ENCODE measurements at regions not wholly inside any gene's neighbourhood (a gene's known extent, or its start where the extent isn't known, plus 50 kb on each side); places are given as distances from the start of the nearest gene placed in this dataset.

DNA sequence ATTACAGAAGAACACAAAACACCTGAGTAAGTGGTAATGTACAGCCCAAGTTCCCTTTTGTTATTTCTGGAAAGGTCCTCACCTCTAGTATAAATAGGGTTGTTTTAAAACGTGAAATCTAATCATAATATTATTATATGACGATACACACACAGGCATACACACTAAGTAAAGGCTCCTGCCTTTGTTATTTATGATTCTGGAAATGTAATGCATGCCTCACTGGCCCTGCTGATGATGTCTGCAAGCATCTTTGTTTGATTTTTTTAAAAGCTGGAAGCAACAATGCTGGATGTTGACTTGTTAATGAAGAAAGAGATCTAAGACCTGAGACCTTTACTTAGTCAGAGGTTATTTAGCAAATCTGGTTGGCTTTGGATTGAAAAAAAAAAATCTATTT lies 307.4 kb upstream of the SORCS1 start:
- H4K20me1 ChIP-seq, result no peaks in the 10 kb centered on the region
- H3K9me3 ChIP-seq, result no peaks in the 10 kb centered on the region
- no peak for TF ChIP-seq Cebpa-rat (IDR thresholded peaks at IDR 0.05)
- no peak overlapping the region for H3K4me2 ChIP-seq
- no peak overlapping the region for H3K9ac ChIP-seq
- H3K36me3 ChIP-seq, result no peaks in the 10 kb centered on the region
- H3K4me1 ChIP-seq, result no peaks in the 10 kb centered on the region
- H3K4me3 ChIP-seq, result no peak overlapping the region
- no peaks in the 10 kb centered on the region for H3K27me3 ChIP-seq
- no peak overlapping the region for H3K27ac ChIP-seq

DNA sequence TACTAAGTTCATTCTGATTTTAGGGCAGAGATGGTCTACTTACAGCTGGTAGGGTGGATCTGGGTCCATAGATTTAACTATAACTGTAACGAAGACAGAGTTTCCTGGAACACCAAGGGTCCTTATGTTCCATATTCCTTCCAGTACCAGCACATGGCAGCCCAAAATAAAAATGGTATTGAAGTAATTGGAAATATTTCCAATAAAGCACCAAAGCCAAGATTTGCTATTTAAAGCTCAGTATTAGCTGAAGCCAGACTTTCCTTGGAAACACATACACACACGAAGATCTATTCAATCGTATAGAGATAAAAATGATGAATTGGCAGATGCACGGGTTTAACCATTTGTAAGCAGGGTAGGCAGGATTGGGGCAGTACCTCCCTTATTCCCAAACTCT lies 289.1 kb upstream of the SORCS1 start:
- Histone ChIP-seq H3K27ac (no peak overlapping the region), H3K9ac (no peak overlapping the region), H3K4me1 (peaks cover 11% of the 10 kb centered on the region), H3K4me3 (no peak overlapping the region), H4K20me1 (no peaks in the 10 kb centered on the region), H3K27me3 (no peaks in the 10 kb centered on the region), H3K4me2 (no peak overlapping the region), H3K36me3 (no peaks in the 10 kb centered on the region), H3K9me3 (no peaks in the 10 kb centered on the region)
- no peak for TF ChIP-seq Cebpa-rat (IDR thresholded peaks at IDR 0.05)

DNA sequence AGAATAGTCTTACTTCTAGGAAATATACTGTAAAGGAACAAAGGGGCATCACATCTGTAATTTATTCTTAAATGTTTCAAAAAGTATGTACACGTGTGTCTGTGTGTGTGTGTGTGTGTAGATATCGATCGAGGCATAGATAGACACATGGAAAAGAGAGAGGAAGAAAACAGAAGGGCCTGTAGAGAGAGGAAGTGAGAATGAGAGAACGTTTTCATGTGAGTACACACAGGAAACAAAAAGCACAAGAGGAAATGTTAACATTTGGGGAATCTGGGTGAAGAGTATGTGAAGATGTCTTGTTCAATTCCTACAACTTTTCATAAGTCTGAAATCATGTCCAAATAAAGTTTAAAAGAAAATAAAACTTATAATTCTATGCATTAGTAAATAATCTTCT lies 286.5 kb upstream of the SORCS1 start:
- Histone ChIP-seq H3K9ac (no peak overlapping the region), H3K4me3 (no peak overlapping the region), H4K20me1 (no peaks in the 10 kb centered on the region), H3K4me1 (peaks cover 11% of the 10 kb centered on the region), H3K9me3 (no peaks in the 10 kb centered on the region), H3K27ac (no peak overlapping the region), H3K4me2 (peak overlapping the region; percentile 37), H3K27me3 (no peaks in the 10 kb centered on the region), H3K36me3 (no peaks in the 10 kb centered on the region)
- TF ChIP-seq Cebpa-rat (IDR thresholded peaks at IDR 0.05), result no peak

DNA sequence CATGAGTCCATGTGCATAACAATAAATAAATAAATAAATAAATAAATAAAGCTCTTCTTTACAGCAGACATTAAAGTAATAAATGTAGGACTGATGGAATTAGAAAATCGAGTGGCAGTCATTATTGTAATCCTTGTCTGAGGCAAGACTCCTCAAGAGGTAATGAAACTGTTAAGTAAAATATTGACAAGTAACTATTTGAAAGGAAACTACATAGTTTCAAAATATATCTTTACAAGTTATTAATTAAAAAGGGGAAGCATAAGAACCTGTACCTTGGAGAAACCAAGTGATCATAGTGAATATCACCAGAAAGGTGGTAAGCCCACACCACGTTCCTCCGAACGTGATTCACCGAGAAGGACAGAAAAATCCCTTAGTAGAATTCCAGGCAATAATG lies 285.6 kb upstream of the SORCS1 start:
- no peak overlapping the region for H3K4me3 ChIP-seq
- TF ChIP-seq Cebpa-rat (IDR thresholded peaks at IDR 0.05), result no peak
- H3K4me2 ChIP-seq, result no peak overlapping the region
- H3K36me3 ChIP-seq, result no peaks in the 10 kb centered on the region
- H4K20me1 ChIP-seq, result no peaks in the 10 kb centered on the region
- H3K4me1 ChIP-seq, result peaks cover 11% of the 10 kb centered on the region
- H3K9me3 ChIP-seq, result no peaks in the 10 kb centered on the region
- no peak overlapping the region for H3K27ac ChIP-seq
- H3K9ac ChIP-seq, result no peak overlapping the region
- no peaks in the 10 kb centered on the region for H3K27me3 ChIP-seq

DNA sequence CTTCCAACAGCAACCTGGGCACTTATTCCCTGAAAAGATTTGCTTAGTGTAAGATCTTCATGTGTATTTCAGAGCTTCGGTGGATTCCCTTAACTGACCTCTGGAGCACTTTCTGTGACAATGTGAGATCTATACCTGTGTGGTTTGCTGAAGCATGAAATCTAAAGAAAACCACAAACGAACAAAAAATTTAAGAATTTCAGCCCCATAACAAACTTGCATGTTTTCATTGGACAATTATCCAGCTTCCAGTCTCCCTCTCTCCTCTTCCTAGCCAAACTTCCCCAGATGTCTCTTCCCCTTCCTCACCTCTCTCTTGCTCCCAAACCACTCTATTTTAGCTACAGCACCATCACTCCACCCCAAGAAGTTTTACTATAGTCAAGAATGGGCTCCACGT lies 279.9 kb upstream of the SORCS1 start:
- no peaks in the 10 kb centered on the region for H3K36me3 ChIP-seq
- H3K4me2 ChIP-seq, result no peak overlapping the region
- no peak for TF ChIP-seq Cebpa-rat (IDR thresholded peaks at IDR 0.05)
- H4K20me1 ChIP-seq, result no peaks in the 10 kb centered on the region
- no peak overlapping the region for H3K9ac ChIP-seq
- H3K4me1 ChIP-seq, result no peaks in the 10 kb centered on the region
- H3K4me3 ChIP-seq, result no peak overlapping the region
- no peaks in the 10 kb centered on the region for H3K27me3 ChIP-seq
- H3K9me3 ChIP-seq, result no peaks in the 10 kb centered on the region
- no peak overlapping the region for H3K27ac ChIP-seq

DNA sequence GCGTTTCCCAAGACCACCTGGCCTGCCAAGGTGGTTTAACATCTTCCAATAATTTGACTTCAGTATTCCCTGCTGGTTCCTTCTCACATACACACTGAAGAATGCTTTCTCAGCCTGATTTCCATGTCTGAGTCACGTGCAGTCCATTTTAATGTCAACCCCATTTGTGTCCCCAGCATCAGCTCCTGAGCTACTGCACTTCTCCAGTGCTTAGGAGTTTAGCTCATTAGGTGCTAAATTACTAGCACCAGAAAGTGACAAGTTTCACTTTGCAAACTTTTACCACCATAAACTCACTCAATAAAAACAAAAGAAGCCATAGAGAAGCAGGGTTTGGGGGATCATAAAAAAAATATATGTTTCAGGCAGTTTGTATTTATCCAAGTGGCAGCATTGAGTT lies 279.3 kb upstream of the SORCS1 start:
- H3K4me1 ChIP-seq, result no peaks in the 10 kb centered on the region
- no peaks in the 10 kb centered on the region for H4K20me1 ChIP-seq
- H3K4me3 ChIP-seq, result no peak overlapping the region
- TF ChIP-seq Cebpa-rat (IDR thresholded peaks at IDR 0.05), result no peak
- H3K27ac ChIP-seq, result no peak overlapping the region
- H3K36me3 ChIP-seq, result no peaks in the 10 kb centered on the region
- no peak overlapping the region for H3K9ac ChIP-seq
- no peaks in the 10 kb centered on the region for H3K27me3 ChIP-seq
- no peaks in the 10 kb centered on the region for H3K9me3 ChIP-seq
- no peak overlapping the region for H3K4me2 ChIP-seq

DNA sequence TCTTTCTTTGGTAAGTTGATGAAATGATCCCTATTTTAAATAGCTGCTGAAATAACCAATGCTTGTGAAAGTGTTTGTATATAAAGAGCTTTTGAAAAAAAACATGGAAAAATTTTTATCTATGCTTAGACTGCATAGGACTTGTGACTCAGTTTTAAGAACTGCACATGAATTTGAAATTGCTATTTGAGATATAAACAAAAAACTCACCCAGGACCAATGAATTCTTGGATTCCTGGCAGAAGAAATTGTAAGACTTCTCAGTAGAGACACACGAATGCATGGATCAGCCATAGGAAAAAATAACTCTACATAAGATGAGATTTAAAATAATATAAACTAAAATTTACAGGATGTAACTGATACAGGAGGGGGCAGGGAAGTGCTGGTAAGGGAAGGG lies 278.8 kb upstream of the SORCS1 start:
- no peak overlapping the region for H3K4me2 ChIP-seq
- H3K4me3 ChIP-seq, result no peak overlapping the region

DNA sequence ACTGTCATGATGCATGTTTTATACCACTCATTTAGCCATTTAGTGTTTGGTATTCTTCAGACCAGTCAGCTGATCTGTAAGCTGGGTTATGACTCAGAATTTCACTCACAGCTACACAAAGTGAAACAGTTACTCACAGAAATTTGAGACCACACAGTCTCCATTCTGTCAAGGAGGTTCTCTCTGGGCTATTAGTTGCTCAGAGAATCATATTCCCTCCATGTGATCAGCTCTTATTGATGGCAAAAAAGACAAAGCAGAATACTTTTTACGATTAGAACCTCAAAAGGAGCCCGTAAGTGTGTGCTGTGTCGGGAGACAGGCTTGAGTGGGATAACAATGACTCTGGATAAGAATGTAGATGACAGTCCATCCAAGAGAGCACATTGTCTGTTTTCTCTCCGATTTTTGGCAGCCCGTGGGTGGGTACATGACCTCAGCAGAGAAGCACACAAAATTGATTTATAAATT lies 277.6 kb upstream of the SORCS1 start:
- Histone ChIP-seq H3K4me2 (no peak overlapping the region), H3K27me3 (no peaks in the 10 kb centered on the region)

More for the DNA sequence above, 278.8 kb upstream of the SORCS1 start:
- no peak for TF ChIP-seq Cebpa-rat (IDR thresholded peaks at IDR 0.05)
- H3K4me1 ChIP-seq, result no peaks in the 10 kb centered on the region
- no peaks in the 10 kb centered on the region for H3K36me3 ChIP-seq
- H3K9me3 ChIP-seq, result no peaks in the 10 kb centered on the region
- no peak overlapping the region for H3K9ac ChIP-seq
- H3K27ac ChIP-seq, result no peak overlapping the region
- H3K27me3 ChIP-seq, result no peaks in the 10 kb centered on the region
- no peaks in the 10 kb centered on the region for H4K20me1 ChIP-seq

DNA sequence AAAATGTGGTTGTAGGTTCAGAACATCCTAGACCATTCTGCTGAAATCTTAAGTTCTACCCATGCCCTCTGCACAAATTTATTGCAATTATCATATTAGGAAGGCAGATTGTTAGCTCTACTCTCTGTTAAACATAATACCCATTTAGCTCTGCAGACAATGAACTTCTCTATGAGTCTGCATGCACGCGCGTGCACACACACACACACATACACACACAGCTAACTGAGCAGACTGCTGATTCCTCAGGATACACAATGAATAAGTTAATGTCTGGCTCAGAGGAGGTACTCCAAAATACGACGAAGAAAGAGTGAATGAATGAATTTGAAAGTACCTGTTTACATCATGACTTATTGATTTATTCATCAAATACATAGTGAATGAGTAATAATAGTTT lies 276.2 kb upstream of the SORCS1 start:
- Histone ChIP-seq H3K4me3 (no peak overlapping the region), H3K27ac (no peak overlapping the region), H3K9ac (no peak overlapping the region), H3K4me2 (no peak overlapping the region), H3K4me1 (no peaks in the 10 kb centered on the region), H4K20me1 (no peaks in the 10 kb centered on the region), H3K27me3 (no peaks in the 10 kb centered on the region), H3K9me3 (no peaks in the 10 kb centered on the region), H3K36me3 (no peaks in the 10 kb centered on the region)
- TF ChIP-seq Cebpa-rat (IDR thresholded peaks at IDR 0.05), result no peak

More for the DNA sequence above, 277.6 kb upstream of the SORCS1 start:
- no peaks in the 10 kb centered on the region for H4K20me1 ChIP-seq
- no peak overlapping the region for H3K27ac ChIP-seq
- H3K36me3 ChIP-seq, result no peaks in the 10 kb centered on the region
- no peak for TF ChIP-seq Cebpa-rat (IDR thresholded peaks at IDR 0.05)
- no peaks in the 10 kb centered on the region for H3K4me1 ChIP-seq
- no peak overlapping the region for H3K4me3 ChIP-seq
- no peaks in the 10 kb centered on the region for H3K9me3 ChIP-seq
- H3K9ac ChIP-seq, result no peak overlapping the region

DNA sequence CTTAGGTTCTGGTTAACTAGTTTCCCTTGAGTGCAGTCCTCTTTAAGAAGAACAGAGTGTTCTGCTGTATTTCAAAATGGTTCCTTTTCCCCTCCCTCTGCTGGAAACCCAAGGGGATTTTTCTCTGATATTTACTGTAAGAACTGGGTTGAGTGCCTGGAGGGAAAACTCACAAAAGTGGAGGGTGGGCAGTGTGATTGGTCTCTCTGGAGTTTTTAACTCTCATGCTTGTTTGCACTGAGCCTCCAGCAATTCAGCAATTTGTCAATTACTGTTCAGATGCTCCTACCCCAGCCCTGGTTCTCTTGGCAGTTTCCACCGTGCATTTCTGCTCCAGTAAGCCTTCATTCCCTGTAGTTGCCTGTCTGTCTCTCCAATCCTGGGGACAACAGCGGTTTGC lies 273.4 kb upstream of the SORCS1 start:
- TF ChIP-seq Cebpa-rat (IDR thresholded peaks at IDR 0.05), result no peak
- no peak overlapping the region for H3K27ac ChIP-seq
- H3K36me3 ChIP-seq, result no peaks in the 10 kb centered on the region
- no peaks in the 10 kb centered on the region for H3K9me3 ChIP-seq
- H3K9ac ChIP-seq, result no peak overlapping the region
- no peaks in the 10 kb centered on the region for H4K20me1 ChIP-seq
- H3K4me3 ChIP-seq, result no peak overlapping the region
- H3K4me2 ChIP-seq, result no peak overlapping the region
- no peaks in the 10 kb centered on the region for H3K27me3 ChIP-seq
- H3K4me1 ChIP-seq, result no peaks in the 10 kb centered on the region

DNA sequence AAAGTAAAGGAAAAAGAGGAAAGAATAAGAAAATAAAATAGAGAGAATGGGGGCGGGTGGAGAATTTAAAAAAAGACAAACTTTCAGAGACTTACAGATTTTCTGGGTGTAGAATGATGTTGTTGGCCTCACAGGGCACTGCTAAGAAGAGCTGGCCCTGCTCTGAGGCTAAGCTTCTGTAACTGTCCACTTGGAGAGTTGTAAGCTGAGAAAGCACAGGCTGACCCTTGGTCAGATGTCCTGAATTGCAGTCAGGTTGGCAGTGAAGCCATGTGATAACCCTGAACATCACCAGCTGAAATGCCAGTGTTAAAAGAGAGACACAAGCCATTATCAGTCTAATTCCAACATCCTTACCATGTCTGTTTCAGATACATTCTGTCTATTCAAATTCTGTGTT lies 272.1 kb upstream of the SORCS1 start:
- TF ChIP-seq Cebpa-rat (IDR thresholded peaks at IDR 0.05), result no peak
- Histone ChIP-seq H3K36me3 (no peaks in the 10 kb centered on the region), H3K27me3 (no peaks in the 10 kb centered on the region), H3K4me1 (no peaks in the 10 kb centered on the region), H3K4me3 (no peak overlapping the region), H3K4me2 (no peak overlapping the region), H3K9ac (no peak overlapping the region), H4K20me1 (no peaks in the 10 kb centered on the region), H3K27ac (no peak overlapping the region), H3K9me3 (no peaks in the 10 kb centered on the region)
